ENCODE measurements at regions not wholly inside any gene's neighbourhood (a gene's known extent, or its start where the extent isn't known, plus 50 kb on each side); places are given as distances from the start of the nearest gene placed in this dataset.
"Not testable (repeated sequence)": the region's sequence is repeated elsewhere in the genome, so short reads cannot be mapped to it uniquely, and the experiment has no call there.

DNA sequence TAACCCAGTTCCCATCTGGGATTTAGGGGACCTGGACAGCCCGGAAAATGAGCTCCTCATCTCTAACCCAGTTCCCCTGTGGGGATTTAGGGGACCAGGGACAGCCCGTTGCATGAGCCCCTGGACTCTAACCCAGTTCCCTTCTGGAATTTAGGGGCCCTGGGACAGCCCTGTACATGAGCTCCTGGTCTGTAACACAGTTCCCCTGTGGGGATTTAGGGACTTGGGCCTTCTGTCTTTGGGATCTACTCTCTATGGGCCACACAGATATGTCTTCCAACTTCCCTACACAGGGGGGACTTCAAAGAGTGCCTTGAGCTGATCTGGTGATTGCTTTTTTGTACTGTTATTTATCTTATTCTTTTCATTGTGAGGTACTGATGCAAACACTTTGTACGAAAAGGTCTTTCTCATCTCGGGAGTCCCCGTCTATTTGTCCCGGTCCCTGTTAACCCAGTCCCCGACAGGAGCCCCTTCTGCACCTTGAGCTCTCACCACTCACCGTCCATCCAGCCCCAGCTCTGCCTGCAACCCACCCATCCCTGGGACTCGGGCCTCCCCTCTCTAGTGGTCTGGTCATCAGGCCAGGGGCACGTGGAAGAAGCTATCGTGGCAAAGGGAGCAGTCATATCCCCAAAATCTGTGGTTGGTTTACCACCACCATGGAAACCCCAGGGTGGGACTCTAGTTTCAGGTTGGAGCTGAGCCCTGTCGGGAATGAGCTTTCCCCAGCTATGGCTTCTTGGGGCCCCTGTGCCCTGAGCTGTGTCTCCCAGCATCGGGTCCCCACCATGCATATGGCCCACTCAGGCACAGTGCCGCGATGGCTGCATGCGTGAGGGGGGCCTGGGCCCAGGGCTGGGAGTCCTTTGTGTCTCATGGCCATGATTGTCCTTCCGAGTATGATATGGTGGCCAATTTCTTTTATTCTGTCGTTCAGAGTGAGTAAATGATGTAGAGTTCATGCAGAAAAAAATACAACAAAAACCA is 270.4 kb upstream of the PLCXD1 start:
- FAIRE-seq = not testable (repeated sequence)

GRCh38 chrX:13821-14443 is 267.2 kb upstream of the PLCXD1 start:
- FAIRE-seq = not testable (repeated sequence)

DNA sequence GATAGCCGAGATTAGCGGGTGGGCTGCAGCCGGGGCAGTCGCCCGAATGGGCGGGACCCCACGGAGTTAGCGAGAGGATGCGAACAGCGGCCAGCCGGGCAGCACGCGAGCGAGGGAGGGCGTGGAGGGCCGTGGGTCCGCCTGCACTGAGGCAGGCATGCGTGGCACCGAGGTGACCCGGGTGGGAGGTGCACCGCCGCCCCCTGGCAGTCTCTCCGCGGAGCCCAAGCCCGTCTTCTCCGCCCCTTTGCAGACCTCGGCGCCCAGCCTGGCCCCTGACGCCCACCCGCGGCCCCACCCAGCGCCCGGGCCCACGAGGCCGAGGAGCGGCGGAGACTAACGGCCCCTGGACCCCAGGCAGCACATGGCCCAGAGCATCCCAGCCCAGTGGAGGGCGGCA is 266.7 kb upstream of the PLCXD1 start:
- FAIRE-seq = not testable (repeated sequence)

DNA sequence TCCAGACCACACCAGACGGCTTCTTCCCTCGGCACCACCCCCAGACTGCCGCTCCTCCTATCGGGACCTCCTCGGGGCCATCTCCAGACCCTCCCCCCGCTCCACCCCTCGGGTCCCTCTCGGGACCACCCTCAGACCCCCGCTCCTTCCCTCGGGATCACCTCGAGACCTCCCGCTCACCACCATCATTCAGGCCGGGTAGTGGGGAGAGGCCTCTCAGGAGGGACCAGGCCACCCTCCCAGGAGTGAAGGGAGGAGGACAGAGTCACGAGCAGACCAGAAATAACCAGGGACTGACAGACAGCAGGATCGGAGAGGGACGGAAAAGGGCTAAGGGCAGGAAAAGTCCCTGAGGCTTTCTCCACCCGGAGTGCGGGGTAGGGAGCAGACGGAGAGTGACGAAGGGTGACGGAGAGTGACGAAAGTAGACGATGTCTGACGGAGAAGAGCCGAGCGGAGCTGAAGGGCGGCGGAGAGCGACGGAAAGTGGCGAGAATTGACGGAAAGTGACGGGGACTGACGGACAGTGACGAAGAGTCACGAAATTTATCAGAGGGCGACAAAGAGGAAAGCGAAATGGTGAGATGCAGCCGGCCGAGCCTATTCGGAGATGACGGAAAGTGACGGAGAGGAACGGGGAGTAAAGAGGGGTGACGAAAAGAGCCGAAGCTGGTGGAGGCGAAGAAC is 262.3 kb upstream of the PLCXD1 start:
- FAIRE-seq = peak; percentile 98

- not testable (repeated sequence) for FAIRE-seq
These were observed 261.7 kb upstream of the PLCXD1 start for GRCh38 chrX:19455-19827.

- no peak for FAIRE-seq
These were observed 261.1 kb upstream of the PLCXD1 start for GRCh38 chrX:19912-20571.

DNA sequence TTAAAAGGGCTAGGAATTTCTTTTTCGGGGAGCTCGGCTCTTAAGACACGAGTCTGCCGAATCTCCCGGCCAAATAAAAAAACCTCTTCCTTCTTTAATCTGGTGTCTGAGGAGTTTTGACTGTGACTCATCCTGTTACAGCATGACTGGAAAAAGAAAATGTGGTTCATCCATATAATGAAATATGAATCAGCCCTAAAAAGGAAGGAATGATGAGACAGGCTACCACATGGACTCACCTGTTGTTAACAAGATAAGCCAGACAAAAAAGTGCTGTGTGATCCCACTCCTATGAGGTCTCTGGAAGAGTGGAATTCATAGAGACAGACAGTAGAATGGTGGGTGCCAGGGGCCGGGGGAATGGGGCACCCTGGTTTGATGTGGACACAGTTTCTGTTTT is 257.0 kb upstream of the PLCXD1 start:
- not testable (repeated sequence) for FAIRE-seq
